ENCODE measurements at regions not wholly inside any gene's neighbourhood (a gene's known extent, or its start where the extent isn't known, plus 50 kb on each side); places are given as distances from the start of the nearest gene placed in this dataset.

DNA sequence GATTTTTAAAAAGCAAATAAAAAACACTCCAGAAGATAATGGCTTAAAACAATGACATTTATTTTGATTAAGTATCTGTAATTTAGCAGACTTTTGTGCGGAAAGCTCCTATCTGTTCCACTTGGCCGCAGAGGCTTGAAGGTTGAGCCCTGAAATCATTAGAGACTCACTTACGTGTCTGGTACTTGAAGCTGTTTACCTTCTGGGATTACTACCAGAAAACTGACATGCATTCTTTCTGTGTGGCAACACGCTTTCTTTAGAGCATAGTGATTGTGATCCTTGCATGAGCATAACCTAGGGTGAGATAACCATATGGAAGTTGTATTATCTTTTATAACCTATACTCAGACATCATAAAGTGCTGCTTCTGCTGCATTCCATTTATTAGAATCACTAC is 298.5 kb downstream of the SI start:
- TF ChIP-seq, protein P1, sequence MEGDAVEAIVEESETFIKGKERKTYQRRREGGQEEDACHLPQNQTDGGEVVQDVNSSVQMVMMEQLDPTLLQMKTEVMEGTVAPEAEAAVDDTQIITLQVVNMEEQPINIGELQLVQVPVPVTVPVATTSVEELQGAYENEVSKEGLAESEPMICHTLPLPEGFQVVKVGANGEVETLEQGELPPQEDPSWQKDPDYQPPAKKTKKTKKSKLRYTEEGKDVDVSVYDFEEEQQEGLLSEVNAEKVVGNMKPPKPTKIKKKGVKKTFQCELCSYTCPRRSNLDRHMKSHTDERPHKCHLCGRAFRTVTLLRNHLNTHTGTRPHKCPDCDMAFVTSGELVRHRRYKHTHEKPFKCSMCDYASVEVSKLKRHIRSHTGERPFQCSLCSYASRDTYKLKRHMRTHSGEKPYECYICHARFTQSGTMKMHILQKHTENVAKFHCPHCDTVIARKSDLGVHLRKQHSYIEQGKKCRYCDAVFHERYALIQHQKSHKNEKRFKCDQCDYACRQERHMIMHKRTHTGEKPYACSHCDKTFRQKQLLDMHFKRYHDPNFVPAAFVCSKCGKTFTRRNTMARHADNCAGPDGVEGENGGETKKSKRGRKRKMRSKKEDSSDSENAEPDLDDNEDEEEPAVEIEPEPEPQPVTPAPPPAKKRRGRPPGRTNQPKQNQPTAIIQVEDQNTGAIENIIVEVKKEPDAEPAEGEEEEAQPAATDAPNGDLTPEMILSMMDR (IDR thresholded peaks at IDR 0.05): no peak
- TF ChIP-seq EP300 (IDR thresholded peaks at IDR 0.05) (no peak), POLR2A (IDR thresholded peaks at IDR 0.05; ENCODE audit: low read depth) (no peak), POLR2AphosphoS5 (IDR thresholded peaks at IDR 0.05) (no peak)
